ENCODE measurements at regions not wholly inside any gene's neighbourhood (a gene's known extent, or its start where the extent isn't known, plus 50 kb on each side); places are given as distances from the start of the nearest gene placed in this dataset.

- no peak for TF ChIP-seq ELK1 (IDR thresholded peaks at IDR 0.05; ENCODE audit: borderline replicate concordance, low read depth, low read length)
- no peak for TF ChIP-seq RAD21 (IDR thresholded peaks at IDR 0.05; ENCODE audit: low read length)
Observed at GRCh38 chr12:124498275-124499189, 68.9 kb downstream of the NCOR2 start (continued).

Data from IMR-90 (cell line).